HFFc6 (cell line): ENCODE measurements at regions not wholly inside any gene's neighbourhood (a gene's known extent, or its start where the extent isn't known, plus 50 kb on each side); places are given as distances from the start of the nearest gene placed in this dataset.

Experiments
- DNase-seq: peaks from one replicate; pipeline ENCODE4 v3.0.0-alpha.2; 2018
- H3K27ac Mint-ChIP-seq: 2 replicates; pipeline ENCODE4 v1.8.0; 2020; ENCODE audit warnings: mild to moderate bottlenecking, mixed read lengths
- H3K27me3 Mint-ChIP-seq: 2 replicates; pipeline ENCODE4 v1.8.0; 2021; ENCODE audit warnings: mild to moderate bottlenecking, moderate library complexity, mixed read lengths; ENCODE audit not compliant: insufficient read depth
- H3K36me3 Mint-ChIP-seq: 2 replicates; pipeline ENCODE4 v1.8.0; 2021; ENCODE audit warnings: low read depth, mixed read lengths
- H3K4me1 Mint-ChIP-seq: 2 replicates; pipeline ENCODE4 v1.8.0; 2020; ENCODE audit warnings: low read depth, mixed read lengths
- H3K4me3 Mint-ChIP-seq: 2 replicates; pipeline ENCODE4 v1.8.0; 2020; ENCODE audit warnings: mild to moderate bottlenecking, moderate library complexity, mixed read lengths
- H3K9me3 Mint-ChIP-seq: 2 replicates; pipeline ENCODE4 v1.8.0; 2020; ENCODE audit warnings: mild to moderate bottlenecking, mixed read lengths
- CTCF ChIP-seq: fragments of 200-600 bp; sonication (generic); IDR thresholded peaks from 2 replicates; pipeline ENCODE4 v1.5.0; 2021; ENCODE audit warnings: antibody characterized with exemption, mild to moderate bottlenecking

GRCh38 chr3:70393881-70394612 is 81.6 kb upstream of the MDFIC2 start:
- TF ChIP-seq CTCF = no peak
- Mint-ChIP-seq H3K27me3 (no peaks in the 10 kb centered on the region), H3K4me3 (no peak overlapping the region), H3K4me1 (no peaks in the 10 kb centered on the region), H3K27ac (no peak overlapping the region), H3K9me3 (peaks cover 22% of the 10 kb centered on the region), H3K36me3 (no peaks in the 10 kb centered on the region)
- DNase-seq = no peak

GRCh38 chr3:70392227-70392626 is 79.8 kb upstream of the MDFIC2 start:
- no peak overlapping the region for H3K27ac Mint-ChIP-seq
- no peak overlapping the region for H3K4me3 Mint-ChIP-seq
- TF ChIP-seq CTCF = no peak
- H3K36me3 Mint-ChIP-seq = no peaks in the 10 kb centered on the region
- no peak for DNase-seq
- H3K27me3 Mint-ChIP-seq = no peaks in the 10 kb centered on the region
- H3K4me1 Mint-ChIP-seq = no peaks in the 10 kb centered on the region
- peaks cover 20% of the 10 kb centered on the region for H3K9me3 Mint-ChIP-seq

GRCh38 chr3:70387889-70388288 is 75.5 kb upstream of the MDFIC2 start:
- Mint-ChIP-seq H3K27ac (no peak overlapping the region), H3K4me3 (no peak overlapping the region), H3K9me3 (peaks cover 11% of the 10 kb centered on the region), H3K36me3 (no peaks in the 10 kb centered on the region), H3K4me1 (no peaks in the 10 kb centered on the region), H3K27me3 (no peaks in the 10 kb centered on the region; the same call in 1 of the 2 replicates)
- TF ChIP-seq CTCF = no peak
- DNase-seq = no peak

- DNase-seq = no peak
- no peak overlapping the region for H3K27ac Mint-ChIP-seq
- no peaks in the 10 kb centered on the region; the same call in 1 of the 2 replicates for H3K27me3 Mint-ChIP-seq
- H3K36me3 Mint-ChIP-seq = no peaks in the 10 kb centered on the region
- TF ChIP-seq CTCF = no peak
- H3K4me3 Mint-ChIP-seq = no peak overlapping the region
- peaks cover 8% of the 10 kb centered on the region for H3K9me3 Mint-ChIP-seq
- no peaks in the 10 kb centered on the region for H3K4me1 Mint-ChIP-seq
Measured at GRCh38 chr3:70386846-70387245, 74.4 kb upstream of the MDFIC2 start.

GRCh38 chr3:70386043-70386442 is 73.6 kb upstream of the MDFIC2 start:
- peaks cover 14% of the 10 kb centered on the region for H3K9me3 Mint-ChIP-seq
- no peak for DNase-seq
- no peaks in the 10 kb centered on the region for H3K4me1 Mint-ChIP-seq
- no peaks in the 10 kb centered on the region for H3K36me3 Mint-ChIP-seq
- no peak overlapping the region for H3K4me3 Mint-ChIP-seq
- no peak overlapping the region for H3K27ac Mint-ChIP-seq
- no peak for TF ChIP-seq CTCF
- no peaks in the 10 kb centered on the region; the same call in 1 of the 2 replicates for H3K27me3 Mint-ChIP-seq
